HG02840 (cell line): ENCODE measurements at regions not wholly inside any gene's neighbourhood (a gene's known extent, or its start where the extent isn't known, plus 50 kb on each side); places are given as distances from the start of the nearest gene placed in this dataset.
"Not testable (repeated sequence)": the region's sequence is repeated elsewhere in the genome, so short reads cannot be mapped to it uniquely, and the experiment has no call there.

ENCODE experiments used
- ATAC-seq: cut with Tn5 transposase; IDR thresholded peaks from one replicate; pipeline ENCODE4 v1.9.1; 2021; ENCODE audit warnings: mild to moderate bottlenecking, moderate library complexity, moderate number of reproducible peaks; ENCODE audit not compliant: unreplicated experiment, low FRiP score

GRCh38 chr11:81669935-81670543 lies 1063.6 kb downstream of the FAM181B start:
- no peak for ATAC-seq

- no peak for ATAC-seq
Measured at GRCh38 chr11:81658722-81659121, 1074.9 kb downstream of the FAM181B start.

- no peak for ATAC-seq
Measured at GRCh38 chr11:81655351-81655750, 1078.3 kb downstream of the FAM181B start.

GRCh38 chr11:81647374-81647773 lies 1086.3 kb downstream of the FAM181B start:
- no peak for ATAC-seq

- peak; percentile 81 for ATAC-seq
Measured at GRCh38 chr11:81644239-81644840, 1089.3 kb downstream of the FAM181B start.

DNA sequence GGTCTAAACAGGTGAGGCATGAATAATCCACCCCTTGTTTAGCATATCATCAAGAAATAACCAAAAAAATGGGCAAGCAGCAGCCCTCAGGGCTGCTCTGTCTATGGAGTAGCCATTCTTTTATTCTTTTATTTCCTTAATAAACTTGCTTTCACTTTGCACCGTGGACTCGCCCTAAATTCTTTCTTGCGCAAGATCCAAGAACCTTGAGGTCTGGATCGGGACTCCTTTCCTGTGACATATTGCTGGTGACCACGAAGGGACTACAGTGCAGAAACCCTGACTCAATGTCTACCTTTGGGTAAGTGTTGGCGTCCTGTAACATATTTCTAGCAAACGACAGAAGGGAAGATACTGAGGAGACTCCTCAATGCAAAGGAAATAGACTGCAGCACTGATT lies 1099.2 kb downstream of the FAM181B start:
- ATAC-seq = no peak

- no peak for ATAC-seq
Measured at GRCh38 chr11:81602508-81602907, 1131.2 kb downstream of the FAM181B start.

- no peak for ATAC-seq
Measured at GRCh38 chr11:81596704-81597103, 1137.0 kb downstream of the FAM181B start.

DNA sequence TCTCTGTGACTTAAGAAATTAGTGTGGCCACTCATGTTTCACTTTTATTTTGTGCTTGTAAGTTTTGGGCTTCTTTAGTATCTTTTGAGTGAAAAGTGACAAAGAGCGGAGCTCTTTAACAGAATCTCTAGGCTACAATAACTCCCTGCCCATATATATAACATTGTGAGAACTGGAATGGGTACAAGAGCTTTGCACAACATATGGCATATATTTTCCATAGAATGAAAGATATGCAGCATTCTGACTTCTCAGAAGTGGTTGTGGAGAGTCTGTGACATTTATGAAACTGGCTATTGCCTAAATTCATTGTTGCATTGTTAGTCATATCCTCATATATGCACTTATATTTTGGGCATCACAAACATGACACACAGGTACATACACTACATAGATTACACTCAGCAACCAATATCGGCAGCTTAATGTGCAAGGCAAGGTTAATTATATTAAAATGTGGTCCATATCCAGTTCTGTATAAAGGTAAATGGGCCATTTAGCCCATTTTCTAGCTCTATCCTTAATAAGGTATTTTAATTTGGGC lies 1148.2 kb downstream of the FAM181B start:
- ATAC-seq = no peak

- no peak for ATAC-seq
Measured at GRCh38 chr11:81579339-81579738, 1154.3 kb downstream of the FAM181B start.

GRCh38 chr11:81578571-81578970 lies 1155.1 kb downstream of the FAM181B start:
- ATAC-seq = no peak

DNA sequence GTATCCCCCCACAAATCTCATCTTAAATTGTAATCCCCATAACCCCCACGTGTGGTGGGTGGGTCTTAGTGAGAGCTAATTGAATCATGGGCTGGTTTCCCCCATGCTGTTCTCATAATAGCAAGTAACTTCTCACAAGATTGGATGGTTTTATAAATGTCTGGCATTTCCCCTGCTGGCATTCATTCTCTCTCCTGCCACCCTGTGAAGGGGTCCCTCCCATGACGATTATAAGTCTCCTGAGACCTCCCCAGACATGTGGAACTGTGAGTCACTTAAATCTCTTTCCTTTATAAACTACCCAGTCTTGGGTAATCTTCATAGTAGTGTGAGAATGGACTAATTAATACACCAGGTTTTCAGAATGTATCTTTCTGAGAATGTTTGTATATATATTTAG lies 1159.4 kb downstream of the FAM181B start:
- no peak for ATAC-seq

DNA sequence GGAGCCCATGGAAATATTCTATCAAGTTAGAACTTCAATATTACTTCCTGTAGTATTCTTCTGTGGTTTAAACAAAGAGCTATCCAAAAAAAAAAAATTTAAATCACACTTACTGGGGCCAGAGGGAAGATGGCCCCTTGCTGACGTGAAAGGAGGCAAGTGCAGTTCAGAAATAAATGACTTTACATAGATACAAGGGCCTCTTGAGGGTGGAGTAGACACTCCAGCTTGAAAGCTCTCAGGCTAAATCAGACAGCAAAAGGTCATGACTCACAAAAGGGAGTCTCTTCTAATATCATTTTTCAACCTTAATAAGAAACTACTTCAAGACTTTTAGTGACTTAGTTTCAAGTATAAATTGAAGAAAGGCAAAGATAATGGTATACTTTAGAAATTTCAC lies 1160.3 kb downstream of the FAM181B start:
- ATAC-seq = no peak

DNA sequence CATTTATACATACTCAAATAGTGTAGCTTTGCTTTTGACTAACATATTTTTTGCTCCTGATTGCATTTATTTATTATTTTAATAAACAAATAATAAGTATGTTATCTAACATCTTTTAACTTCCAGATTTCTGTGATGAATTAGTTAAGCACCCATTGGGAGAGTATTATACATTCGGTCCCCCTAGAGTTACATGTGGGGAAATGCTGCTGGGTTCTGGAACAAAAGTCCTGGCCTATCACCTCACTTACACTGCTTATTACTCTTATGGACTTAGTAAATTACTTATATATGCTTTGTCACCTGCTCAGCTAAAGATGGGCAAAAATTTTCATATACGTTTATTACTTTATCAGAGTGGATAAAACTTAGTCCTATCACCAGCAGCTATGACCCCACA lies 1163.0 kb downstream of the FAM181B start:
- no peak for ATAC-seq

GRCh38 chr11:81569999-81570398 lies 1163.7 kb downstream of the FAM181B start:
- no peak for ATAC-seq

- no peak for ATAC-seq
Measured at GRCh38 chr11:81568918-81569317, 1164.7 kb downstream of the FAM181B start.

DNA sequence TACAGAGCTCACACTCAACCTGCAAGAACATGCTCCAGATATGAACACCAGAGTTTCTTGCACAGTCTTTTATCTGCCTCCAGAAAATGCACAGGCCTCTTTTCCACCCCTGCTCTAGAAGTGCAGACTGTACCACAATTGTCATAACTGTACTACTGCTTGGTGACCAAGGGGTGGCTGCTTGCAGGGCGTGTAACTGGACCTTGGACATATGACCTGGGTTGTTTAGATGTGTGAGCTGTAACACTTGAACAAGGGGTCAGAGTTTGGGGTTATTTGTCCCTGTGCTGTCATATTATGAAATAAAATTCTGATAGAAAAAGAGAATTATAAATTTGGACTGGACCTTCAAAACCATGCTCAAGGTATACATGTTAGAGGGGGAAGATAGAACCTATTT lies 1185.5 kb downstream of the FAM181B start:
- no peak for ATAC-seq

DNA sequence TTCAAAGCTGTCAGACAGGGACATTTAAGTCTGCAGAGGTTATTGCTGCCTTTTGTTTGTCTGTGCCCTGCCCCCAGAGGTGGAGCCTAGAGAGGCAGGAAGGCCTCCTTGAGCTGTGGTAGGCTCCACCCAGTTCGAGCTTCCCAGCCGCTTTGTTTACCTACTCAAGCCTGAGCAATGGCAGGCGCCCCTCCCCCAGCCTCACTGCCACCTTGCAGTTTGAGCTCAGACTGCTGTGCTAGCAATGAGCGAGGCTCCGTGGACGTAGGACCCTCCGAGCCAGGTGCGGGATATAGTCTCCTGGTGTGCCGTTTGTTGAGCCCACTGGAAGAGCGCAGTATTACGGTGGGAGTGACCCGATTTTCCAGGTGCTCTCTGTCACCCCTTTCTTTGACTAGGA lies 1193.9 kb downstream of the FAM181B start:
- ATAC-seq = not testable (repeated sequence)

DNA sequence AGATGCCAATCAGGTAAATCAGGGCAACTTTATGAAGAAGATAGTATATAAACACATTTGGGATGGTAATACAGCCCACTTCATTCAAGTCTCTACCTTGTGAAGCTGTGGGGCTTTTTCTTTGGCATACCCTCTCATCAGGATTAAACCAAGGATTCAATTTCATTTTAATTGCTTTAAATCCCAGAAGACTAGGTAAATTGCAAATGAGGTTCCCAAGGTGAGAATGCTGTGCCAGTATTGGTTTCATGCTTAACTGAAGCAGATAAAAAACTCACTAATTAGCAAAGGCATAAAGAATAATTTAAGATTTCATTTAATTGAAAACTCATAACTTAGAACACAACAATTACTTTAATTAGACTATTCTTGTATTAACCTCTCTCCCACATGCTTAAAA lies 1218.1 kb downstream of the FAM181B start:
- no peak for ATAC-seq

DNA sequence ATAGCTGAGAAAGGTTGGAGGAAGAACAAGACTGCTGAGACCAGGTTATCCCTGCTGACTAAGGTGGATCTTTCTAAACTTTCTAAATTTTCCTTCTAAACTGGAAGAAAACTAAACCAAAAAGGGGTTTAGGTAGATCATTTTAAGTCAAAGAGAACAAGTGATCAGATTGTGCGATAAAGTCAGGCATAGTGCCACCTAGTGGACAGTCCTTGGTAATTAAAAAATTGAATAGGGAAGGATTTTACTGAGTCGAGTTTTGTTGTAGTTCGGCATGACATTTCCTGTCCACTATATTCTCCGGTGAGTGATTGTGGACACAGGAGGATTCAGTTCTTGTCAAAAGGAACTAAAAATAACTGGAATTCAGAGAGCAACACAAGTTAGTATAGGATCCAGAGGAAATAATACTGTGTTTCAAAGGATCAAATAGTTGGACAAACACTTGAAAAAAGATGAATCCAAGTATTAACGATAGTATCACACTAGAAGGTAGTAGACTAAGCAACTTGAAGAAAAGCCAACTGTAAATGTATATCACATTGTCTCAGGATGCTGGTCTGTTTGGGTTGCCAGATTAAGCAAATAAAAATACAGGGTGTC lies 1236.4 kb downstream of the FAM181B start:
- ATAC-seq = no peak

- ATAC-seq = no peak
Measured at GRCh38 chr11:81496601-81497000, 1237.1 kb downstream of the FAM181B start.
